Activated T-cell treated with anti-CD3 and anti-CD28 coated beads for 4 hours (primary cell): ENCODE measurements at regions not wholly inside any gene's neighbourhood (a gene's known extent, or its start where the extent isn't known, plus 50 kb on each side); places are given as distances from the start of the nearest gene placed in this dataset.
A peak's percentile ranks its signal among the peaks of the same experiment; 100 is the strongest.

ENCODE experiments used
- DNase-seq: peaks from one replicate; pipeline ENCODE4 v3.0.0-alpha.2; 2020

DNA sequence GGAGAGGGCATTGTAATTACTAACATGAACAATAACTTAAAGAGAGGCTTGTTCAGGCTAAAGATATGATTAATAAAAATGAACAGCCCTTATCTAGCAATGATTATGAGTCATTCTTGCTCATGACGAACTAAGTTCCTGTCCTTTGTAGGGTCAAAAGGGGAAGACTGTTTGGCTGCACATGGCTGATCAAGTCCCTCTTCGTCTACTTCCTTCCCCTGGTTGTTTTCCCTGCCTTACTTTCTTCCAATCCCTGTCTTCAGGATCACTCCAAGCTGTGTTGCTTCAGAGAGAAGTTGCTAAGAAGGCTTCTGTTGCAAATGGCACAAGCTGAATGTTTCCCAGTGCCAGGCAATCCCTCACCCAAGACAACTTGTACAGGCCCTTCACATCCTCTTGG is 115.0 kb upstream of the HS3ST1 start:
- no peak for DNase-seq

DNA sequence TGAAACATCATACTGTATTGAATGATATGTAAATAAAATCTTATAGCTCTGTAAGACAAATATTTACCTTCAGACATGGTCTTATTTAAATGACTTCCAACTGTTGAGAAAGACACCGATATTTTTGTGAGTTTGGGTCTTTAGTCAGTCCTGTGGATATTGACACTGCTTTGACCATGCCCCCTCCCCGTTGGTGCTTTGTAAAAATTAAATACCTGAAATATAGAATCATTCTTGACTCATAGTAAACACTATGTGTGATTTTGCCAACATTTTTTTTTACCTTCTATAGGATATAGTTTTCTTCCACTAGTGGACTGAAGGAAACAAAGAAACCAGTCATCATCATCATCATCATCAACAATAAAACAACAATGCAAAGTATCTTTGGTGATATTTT is 114.3 kb upstream of the HS3ST1 start:
- DNase-seq = no peak

DNA sequence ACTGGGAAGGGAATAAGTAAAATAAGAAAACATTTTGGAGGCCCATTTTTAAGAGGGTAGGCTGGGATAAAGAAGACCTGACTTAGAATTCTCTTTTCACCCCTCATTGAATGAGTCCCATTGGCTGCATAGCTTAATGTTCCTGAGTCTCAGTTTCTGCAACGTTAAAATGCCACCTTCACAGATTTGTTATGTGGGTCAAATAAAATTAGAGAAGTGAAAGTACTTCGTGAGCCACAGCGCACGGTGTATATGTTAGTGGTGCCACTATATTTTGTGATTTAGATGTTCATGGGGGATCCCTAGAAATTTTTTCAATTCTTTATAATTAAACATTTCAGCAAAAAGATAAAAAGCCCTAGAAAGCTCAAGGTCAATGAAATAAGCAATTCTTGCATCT is 109.2 kb upstream of the HS3ST1 start:
- DNase-seq = no peak

DNA sequence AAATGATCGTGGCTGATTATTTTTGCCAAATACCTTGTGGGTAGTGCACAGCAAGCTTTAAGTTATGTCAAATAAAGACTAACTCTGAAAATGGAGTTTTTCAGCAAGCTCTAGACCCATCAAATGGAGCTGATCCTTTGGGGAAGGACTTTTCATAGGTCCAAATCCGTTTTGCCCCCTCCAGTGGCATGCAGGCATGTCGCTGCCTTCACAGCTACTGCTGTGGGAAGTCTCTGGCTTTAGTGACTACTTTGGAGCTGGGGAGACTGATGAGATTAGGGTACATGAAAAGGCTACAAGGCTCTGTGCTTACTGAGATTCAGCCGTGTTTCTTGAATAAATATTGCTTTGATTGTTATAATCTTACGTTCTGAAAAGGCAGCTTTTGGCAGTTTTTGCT is 106.6 kb upstream of the HS3ST1 start:
- DNase-seq = no peak

DNA sequence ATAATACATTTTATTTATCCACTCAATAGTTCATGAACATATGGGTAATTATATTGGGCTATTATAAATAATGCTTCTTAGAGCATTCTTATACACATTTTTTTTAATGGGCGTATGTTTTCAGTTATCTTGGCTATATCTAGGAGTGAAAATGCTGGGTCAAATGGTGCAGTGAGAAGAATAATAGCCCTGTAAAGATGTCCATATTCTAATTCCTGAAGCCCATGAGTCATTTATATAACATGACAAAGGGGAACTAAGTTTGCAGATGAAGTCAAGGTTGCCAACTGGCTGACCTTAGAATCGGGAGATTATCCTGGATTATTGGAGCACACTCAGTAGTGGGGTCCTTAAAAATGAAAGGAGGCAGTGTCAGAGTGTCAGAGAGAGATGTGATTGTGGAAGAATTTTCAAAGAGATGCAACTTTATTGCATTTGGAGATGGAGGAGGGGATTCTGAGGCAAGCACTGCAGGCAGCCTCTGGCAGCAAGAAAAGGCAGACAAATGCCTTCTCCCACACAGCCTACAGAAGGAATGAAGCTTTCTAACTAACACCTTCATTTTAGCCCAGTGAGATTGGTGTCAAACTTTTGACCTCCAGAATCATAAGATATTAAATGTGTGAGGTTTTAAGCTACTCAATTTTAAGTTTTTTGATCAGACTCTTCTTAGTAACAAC is 106.1 kb upstream of the HS3ST1 start:
- DNase-seq = no peak

DNA sequence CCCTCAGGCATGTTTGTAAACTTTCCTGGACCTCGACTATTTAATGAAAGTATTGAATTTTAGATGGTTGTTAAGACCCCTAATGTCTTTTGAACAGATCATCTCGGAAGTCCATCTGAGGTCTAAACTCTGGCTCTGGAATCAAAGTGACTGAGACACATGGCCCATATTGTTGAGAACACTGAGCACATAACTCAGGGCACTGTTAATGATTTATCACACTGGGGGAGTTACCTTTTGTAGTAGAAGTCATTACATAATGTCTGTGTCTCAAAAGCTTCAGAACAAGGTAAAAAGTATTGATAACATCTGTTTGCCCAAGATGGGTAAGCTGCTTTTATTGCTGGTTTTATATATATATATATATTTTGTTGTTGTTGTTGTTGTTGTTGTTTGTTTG is 103.4 kb upstream of the HS3ST1 start:
- no peak for DNase-seq

DNA sequence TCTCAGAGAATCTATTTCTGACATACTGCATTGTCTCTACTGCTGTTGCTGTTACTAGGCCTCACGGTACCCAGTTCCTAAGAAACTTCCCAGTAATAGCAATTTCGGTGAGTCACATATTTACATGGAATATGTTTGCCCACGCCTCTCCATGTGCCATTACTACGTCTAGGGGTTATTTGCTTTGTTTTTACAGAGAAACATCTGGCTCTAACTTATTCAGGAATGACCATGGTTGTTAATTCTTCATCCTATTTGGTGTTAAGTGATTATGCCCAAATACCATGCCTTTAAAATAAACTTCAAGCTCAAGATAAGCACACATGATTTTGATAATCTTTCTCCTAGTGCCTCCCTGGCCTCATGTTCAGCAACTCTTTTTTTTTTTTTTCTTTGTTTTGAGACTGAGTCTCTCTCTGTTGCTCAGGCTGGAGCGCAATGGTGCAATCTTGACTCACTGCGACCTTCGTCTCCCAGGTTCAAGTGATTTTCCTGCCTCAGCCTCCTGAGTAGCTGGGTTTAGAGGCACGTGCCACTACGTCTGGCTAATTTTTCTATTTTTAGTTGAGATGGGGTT is 101.0 kb upstream of the HS3ST1 start:
- DNase-seq = no peak

DNA sequence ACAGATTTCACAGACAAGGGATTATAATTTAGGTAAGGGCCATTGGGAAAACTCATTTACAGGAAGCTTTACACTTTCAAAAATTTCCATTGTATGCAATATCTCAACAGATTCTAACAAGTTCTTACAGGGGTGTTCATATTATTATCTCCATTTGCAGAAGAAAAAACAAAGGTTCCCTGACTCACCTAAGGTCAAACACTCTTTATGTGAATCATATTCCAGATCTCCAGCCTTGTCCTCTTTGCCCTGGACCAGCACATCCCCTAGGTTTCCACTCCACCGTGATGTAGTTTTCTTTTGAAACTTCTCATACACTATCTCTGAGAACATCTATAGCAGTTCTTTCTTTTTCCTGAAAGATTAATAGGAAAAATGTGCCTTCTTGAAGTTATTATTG is 96.4 kb upstream of the HS3ST1 start:
- DNase-seq = no peak

DNA sequence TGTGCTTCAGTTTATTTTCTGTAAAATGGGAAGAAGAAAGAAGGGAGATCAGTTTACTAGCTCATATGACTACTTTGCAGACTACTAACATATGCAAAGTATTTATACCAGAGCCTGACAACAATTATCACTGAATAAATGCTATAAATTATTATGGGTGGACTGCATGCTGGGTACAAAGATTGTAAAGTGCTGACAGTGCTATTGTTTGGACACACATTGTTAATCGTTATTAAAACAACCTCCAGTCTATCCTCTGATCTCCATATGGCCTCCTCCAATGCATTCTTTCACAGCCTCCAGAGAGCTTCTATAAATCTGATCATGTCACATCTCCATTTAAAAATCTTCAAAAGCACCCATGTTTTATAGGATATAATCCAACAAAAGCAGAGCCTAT is 90.1 kb upstream of the HS3ST1 start:
- no peak for DNase-seq

DNA sequence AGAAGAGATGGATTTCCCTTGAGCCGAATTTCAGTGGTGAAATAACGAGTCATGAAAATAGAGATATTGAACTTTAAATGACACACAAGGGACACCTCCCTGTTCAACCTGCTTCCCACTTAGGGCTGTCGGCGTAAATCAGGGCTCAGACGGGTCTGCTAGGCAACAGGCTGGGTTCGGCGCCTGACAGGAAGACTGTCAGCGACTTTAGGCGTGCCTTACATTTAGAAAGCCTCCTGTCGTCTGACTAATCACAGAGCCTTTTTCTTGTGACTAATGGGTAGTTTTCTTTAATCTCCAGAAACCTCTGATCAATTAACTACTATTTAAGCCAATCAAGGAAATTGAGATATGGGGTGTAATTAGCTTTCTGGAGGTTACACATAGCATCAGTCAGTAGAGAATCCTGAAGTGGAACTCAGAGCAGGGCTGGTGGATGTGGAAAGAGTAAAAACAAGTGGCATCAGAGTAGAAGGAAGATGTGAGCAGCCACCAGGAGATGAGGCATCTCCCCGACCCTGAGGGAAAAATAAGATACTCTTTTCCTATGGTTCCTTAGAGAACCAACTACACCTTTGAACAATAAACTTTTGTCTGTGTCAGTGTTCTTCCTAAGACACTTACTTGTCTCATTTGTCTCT is 86.2 kb upstream of the HS3ST1 start:
- DNase-seq = no peak

DNA sequence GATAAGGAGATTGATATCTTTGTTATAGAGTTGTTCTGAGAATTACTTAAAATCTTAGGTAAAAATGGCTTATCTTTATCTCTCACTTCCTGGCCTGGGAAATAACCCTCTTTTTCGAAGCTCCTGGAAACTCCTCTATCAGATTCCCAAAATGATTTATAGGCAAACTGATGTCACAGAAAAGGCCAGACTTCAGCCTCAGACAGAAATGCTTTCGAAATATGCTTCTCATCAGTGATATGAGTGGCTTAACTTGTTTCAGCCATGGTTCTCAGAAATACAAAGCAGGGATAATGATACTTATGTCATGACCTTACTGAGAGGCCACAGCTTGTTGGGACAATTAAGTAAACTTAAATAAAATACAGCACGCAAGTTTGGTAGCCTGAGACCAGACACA is 85.3 kb upstream of the HS3ST1 start:
- DNase-seq = no peak

DNA sequence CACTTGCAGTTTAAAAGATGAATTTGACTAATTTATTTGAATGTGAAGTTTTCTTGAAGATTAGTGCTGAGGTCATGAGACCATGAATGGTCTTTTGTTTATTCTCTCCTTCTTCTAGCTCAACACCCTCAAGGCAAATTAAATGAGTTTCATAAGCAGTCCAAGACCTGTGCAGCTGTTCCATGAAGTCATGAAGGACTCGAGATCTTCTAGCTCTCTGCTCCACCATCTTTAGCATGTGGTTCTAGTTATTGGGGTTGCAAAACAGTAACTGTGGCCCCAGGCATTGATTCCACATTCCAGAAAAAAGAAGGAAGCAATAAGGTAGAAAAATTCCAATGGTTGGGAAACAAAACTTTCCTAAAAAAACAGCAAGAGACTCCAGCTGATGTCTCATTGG is 84.2 kb upstream of the HS3ST1 start:
- DNase-seq = no peak

DNA sequence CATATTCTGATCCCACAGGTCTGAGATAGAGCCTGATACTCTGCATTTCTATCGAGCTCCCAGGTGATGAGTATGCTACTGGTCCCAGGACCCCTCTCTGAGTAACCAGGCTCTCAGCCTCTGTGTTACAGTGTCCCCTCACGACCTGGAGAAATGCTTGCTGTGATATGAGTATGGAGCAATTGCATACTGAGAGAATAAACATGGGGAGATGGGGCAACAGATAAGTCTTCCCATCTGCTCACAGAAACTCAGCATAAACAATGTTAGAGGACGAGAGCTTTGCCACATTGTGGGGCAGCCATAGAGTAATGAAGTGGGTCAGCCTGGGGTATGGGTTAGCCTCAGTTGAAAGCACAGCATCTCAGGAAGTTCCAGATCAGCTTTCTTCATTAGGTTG is 82.6 kb upstream of the HS3ST1 start:
- DNase-seq = no peak

DNA sequence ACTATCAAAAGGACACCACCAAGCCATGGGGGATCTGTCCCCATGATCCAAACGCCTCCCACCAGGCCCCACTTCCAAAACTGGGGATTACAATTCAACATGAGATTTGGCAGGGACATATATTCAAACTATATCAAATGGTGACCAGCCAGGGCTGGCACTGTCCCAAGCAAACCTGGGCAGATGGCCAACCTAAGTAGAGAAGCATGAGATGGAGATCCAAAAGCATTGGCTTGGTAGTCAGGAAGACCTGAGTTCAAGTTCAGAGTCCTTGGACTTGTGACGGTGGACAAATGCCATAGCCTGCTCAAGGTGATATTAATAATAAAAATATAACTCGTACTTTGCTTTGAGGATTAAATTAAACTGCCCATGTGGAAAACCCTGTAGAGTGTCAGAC is 79.2 kb upstream of the HS3ST1 start:
- no peak for DNase-seq

DNA sequence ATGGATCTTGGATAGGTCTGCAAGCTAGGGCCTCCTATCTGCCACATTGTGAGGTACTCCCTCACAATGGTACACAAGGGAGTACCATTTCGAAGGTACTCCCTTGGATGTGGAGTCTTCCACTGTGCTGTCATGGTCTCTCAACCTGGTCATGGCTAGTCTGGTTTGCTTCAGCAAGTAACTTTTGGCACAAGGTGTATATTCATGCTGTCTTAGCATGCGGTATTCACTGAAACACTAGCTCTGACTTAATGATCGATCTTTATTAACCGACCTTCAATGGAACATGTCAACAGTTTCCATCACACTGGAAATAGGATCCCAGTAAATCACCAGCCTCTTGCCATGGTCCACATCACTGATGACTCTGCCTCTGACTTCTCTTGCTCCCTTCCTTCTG is 77.5 kb upstream of the HS3ST1 start:
- no peak for DNase-seq

DNA sequence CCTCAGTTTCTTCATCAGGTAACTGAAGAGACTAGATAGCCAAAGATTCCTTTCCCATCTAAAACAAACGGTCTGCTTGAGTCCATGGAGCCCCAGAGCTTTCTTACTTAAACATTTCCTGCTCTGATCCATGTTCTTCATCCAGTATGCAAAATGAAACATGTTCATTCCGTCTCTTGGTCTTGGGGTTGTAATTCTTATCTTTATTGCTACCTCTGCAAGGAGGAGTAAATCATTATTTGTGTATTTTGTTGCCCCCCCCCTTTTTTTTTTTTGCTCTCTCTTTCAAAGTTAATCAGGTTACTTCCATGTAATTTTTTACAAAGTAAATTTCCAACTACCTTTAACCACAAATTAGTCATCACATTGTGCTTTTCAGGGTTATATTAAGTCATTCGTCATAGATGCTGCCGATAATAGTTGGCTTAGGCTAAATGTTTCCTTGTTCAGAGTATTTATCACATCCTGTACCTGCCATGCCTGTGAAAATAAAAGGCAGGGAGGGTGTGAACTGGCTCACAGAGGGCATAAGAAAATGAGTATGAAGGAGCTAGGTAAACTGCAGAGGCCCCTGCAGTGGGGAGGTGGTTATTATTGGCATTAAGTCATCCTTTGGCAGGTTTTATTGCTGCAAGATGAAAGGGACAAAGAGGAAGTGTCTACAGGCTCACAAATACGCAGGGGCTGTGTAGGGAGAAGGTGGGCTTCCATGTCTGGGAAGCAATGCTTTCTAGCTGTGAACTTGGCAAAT is 76.7 kb upstream of the HS3ST1 start:
- DNase-seq = peak; percentile 5

DNA sequence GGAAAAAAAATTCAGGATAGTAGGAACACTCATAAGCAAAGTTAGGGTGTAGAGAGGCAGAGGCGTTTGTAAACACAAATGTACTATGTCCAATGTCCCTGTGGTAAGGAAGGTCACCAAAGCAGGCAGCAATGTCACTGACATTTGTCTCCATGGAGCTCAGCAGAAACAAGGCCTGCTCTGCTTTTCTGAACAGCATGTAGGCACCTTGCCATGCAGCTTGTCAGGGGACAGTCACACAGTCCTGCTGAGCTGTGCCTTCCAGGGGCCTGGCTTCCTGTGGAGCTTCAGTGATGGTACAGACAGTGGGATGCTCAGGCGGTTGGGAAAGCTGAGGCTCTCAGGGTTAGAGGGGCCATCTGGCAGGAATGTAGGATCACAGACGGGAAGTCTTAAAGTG is 74.5 kb upstream of the HS3ST1 start:
- no peak for DNase-seq

DNA sequence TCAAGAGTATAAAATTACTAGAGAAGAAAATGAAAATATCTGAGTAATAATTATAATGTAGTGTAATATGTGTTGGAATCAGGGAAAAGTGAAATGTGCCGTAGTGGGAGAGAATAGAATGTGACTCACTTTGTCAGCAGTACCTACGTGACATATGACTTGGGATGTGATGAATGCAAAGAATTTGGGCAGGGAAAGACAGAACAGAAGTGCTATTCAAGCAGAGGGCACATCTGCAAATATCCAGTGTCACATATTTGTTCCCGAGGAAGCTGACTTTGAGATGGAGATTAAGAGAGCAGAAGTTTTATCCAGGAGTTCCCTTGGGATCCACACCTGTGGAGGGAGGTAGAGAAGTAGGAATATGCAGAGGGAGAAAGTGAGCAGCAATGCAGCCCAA is 69.3 kb upstream of the HS3ST1 start:
- DNase-seq = no peak

DNA sequence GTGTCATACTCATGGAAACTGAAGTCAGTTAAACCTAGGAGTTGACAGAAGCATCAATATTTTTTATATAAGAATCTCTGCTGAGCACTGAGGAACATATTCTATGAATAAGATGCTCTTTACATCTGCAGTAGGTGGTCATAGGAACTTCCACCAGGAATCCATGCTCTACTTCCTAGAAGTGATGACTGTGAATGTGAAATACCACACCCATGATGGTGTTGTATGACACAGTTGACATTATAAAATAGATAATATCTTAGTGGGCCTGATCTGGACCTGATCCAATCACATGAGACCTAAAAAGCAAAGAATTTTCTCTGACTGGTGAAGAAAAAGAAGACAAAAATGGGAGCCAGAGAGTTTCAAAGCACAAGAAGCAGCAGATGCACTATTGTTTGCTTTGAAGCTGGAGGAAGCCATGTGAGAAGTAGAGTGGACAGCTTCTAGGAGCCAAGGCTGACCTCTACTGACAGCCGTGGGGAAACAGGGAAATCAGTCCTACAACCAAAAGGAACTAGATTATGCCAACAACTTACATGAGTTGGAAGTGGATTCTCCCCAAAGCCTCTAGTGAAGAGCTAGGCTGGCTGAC is 68.6 kb upstream of the HS3ST1 start:
- no peak for DNase-seq

DNA sequence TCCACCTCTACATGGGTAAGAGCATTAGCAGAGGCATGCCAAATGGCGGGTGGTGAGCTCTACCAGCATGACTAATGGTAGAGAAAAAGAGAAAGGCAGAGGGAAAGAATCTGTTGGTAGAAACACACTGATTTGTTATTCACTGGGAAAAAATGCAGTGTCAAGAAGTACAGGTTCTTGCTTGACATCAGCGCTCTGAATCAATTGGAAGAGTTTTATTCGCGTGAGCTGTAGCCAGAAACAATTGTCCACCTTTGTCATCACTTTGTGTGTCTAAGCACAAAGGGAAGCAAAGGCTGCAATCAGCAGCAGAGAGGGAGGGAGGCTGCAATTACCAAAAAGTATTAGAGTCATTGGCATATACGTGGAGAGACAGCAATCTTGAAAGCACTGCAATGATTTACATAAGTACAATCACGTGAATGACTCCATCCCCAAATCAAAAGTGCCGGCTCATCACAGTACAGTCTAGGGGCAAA is 67.7 kb upstream of the HS3ST1 start:
- no peak for DNase-seq

DNA sequence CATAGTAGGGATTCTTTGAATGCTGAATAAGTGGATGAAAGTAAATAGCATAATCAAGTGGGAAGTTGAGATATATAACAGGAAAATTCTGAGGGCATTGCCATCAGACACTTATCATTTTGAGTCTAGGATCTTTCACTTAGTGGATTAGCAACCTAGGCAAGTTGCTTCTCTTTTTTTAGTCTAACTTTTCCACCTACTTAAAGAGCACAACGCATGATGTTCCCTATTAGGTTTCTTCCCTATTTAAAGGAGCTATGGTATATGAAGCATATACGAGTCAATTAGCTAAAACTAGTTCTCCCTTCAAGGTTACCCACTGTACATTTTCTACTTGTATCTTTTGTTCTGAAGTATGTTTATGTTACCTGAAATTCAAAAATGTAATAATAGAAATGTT is 67.1 kb upstream of the HS3ST1 start:
- no peak for DNase-seq

DNA sequence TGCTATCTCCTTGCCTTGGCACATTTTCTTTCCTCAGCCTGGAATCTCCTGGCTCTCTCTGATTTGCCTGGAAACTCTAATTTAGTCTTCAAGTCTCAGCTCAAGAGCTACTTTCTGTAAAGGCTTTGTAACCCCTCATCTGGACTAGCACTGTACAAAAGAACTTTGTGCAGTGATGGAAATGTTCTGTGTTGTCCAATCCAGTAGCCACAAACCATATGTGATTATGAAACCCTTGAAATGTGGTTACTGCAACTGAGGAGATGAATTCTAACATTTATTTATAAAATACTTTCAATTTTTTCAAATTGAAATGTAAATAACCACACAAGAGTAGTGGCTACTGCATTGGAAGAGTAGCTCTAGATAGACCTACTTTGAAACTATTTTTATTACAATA is 66.6 kb upstream of the HS3ST1 start:
- DNase-seq = no peak

DNA sequence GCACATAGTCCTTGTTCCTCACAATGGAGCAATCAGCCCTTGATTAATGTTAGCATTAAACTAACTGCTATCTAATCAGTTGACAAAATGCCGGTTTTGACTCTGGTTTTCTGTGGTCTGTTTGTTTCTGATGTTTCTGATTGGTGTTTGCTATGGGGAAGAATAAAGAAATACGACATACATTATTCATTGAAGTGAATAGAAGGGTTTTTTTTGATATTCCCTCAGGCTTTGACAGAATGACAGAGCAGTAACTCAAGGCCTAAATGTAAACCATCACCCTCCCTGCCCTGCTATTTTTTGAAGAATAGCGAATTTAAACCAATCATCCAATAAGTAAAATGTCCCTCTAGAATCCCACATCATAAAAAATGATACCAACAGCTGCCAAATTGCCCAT is 65.5 kb upstream of the HS3ST1 start:
- DNase-seq = no peak
